SK-N-SH (cell line): ENCODE measurements at regions not wholly inside any gene's neighbourhood (a gene's known extent, or its start where the extent isn't known, plus 50 kb on each side); places are given as distances from the start of the nearest gene placed in this dataset.

Experiments used
- CTCF ChIA-PET: fragments of 300-600, 350-600 bp; formaldehyde crosslinking; extraction: SDS; loops from one replicate; lab custom pipeline; 2021; lab: Yijun Ruan, JAX
- POLR2A ChIA-PET: fragments of 350-600 bp; sonication (Branson Sonifier 250); formaldehyde crosslinking; extraction: SDS; loops from one replicate; lab custom pipeline; 2020; ENCODE audit warnings: antibody characterized with exemption, inconsistent platforms; lab: Yijun Ruan, JAX
- DNase-seq: peaks from one replicate; pipeline ENCODE4 v3.0.0; 2012
- H2AFZ ChIP-seq: fragments of 200-600 bp; sonication (generic); 2 replicates; pipeline ENCODE4 v1.8.1; 2016; ENCODE audit warnings: antibody characterized with exemption, mild to moderate bottlenecking, low read depth
- H3F3A ChIP-seq: fragments of 200-600 bp; sonication (generic); replicated peaks from 2 replicates; pipeline ENCODE3; 2016; ENCODE audit warnings: antibody characterized with exemption, mild to moderate bottlenecking; ENCODE audit not compliant: insufficient read depth
- H3K27ac ChIP-seq, 2 experiments: fragments of 200-500 bp in 1 of 2; fragments of 200-600 bp in 1 of 2; sonication (Bioruptor generic) in 1 of 2; sonication (generic), shearing (Covaris generic) in 1 of 2; 2 replicates each; pipeline versions ENCODE4 v1.5.1 to v1.6.1; 2014 to 2016; ENCODE audit warnings: low read depth in 2 of 2, inconsistent platforms in 1 of 2, low read length in 1 of 2, mild to moderate bottlenecking in 1 of 2, mixed read lengths in 1 of 2
- H3K27me3 ChIP-seq: fragments of 200-600 bp; sonication (generic), shearing (Covaris generic); 2 replicates; pipeline ENCODE4 v1.6.1; 2016; ENCODE audit warnings: mixed run types; ENCODE audit not compliant: insufficient read depth
- H3K36me3 ChIP-seq, 2 experiments: fragments of 200-500 bp in 1 of 2; fragments of 200-600 bp in 1 of 2; sonication (Bioruptor generic) in 1 of 2; sonication (generic) in 1 of 2; replicated peaks in 1 of 2; 2 replicates each; pipeline versions ENCODE3 to v1.5.1; 2014 to 2016; ENCODE audit warnings: low read length in 1 of 2, mild to moderate bottlenecking in 1 of 2; ENCODE audit not compliant: insufficient read depth in 2 of 2, control insufficient read depth in 1 of 2
- H3K4me1 ChIP-seq, 2 experiments: fragments of 200-500 bp in 1 of 2; fragments of 200-600 bp in 1 of 2; sonication (Bioruptor generic) in 1 of 2; sonication (generic), shearing (Covaris generic) in 1 of 2; 2 replicates each; pipeline versions ENCODE4 v1.5.1 to v1.6.1; 2014 to 2016; ENCODE audit warnings: low read depth in 1 of 2, low read length in 1 of 2, mixed run types in 1 of 2; ENCODE audit not compliant: insufficient read depth in 2 of 2, control insufficient read depth in 1 of 2
- H3K4me2 ChIP-seq: fragments of 200-600 bp; sonication (generic), shearing (Covaris generic); 2 replicates; pipeline ENCODE4 v1.6.1; 2017; ENCODE audit warnings: mixed run types
- H3K4me3 ChIP-seq, 2 experiments: fragments of 200-500 bp in 1 of 2; fragments of 200-600 bp in 1 of 2; sonication (Bioruptor generic) in 1 of 2; sonication (generic), shearing (Covaris generic) in 1 of 2; 2 replicates each; pipeline versions ENCODE4 v1.5.1 to v1.8.1; 2014 to 2016; ENCODE audit warnings: low read depth in 2 of 2, inconsistent platforms in 1 of 2, low read length in 1 of 2, mild to moderate bottlenecking in 1 of 2, mixed read lengths in 1 of 2, moderate library complexity in 1 of 2
- H3K79me2 ChIP-seq: fragments of 200-600 bp; sonication (generic); 2 replicates; pipeline ENCODE4 v1.8.1; 2017; ENCODE audit warnings: mild to moderate bottlenecking; ENCODE audit not compliant: insufficient read depth
- H3K9ac ChIP-seq: fragments of 200-600 bp; sonication (generic); 2 replicates; pipeline ENCODE4 v1.6.1; 2017; ENCODE audit warnings: mixed run types
- H3K9me2 ChIP-seq: fragments of 200-600 bp; sonication (generic); 2 replicates; pipeline ENCODE4 v1.6.1; 2017; ENCODE audit warnings: mixed run types
- H3K9me3 ChIP-seq: fragments of 200-600 bp; sonication (generic); 2 replicates; pipeline ENCODE4 v1.6.1; 2017; ENCODE audit warnings: mixed run types, mild to moderate bottlenecking, moderate library complexity
- H4K20me1 ChIP-seq: fragments of 200-600 bp; sonication (generic); 2 replicates; pipeline ENCODE4 v1.6.1; 2017; ENCODE audit warnings: mild to moderate bottlenecking, mixed run types; ENCODE audit not compliant: insufficient read depth
- CHD2 ChIP-seq: fragments of 150-350 bp; IDR thresholded peaks from 2 replicates; pipeline ENCODE4 v1.6.1; 2018; ENCODE audit warnings: low read length; ENCODE audit not compliant: partially characterized antibody
- CTCF ChIP-seq: fragments of 200-600 bp; sonication (generic); IDR thresholded peaks from 2 replicates; pipeline ENCODE4 v1.6.1; 2017; ENCODE audit warnings: antibody characterized with exemption, mild to moderate bottlenecking, moderate library complexity
- EP300 ChIP-seq, 2 experiments: IDR thresholded peaks; 2 replicates each; pipeline versions ENCODE4 v1.4.0 to v1.6.1; 2012; ENCODE audit warnings: borderline replicate concordance in 1 of 2, low read depth in 1 of 2, low read length in 1 of 2
- EZH2phosphoT487 ChIP-seq: fragments of 200-600 bp; sonication (generic); IDR thresholded peaks from 2 replicates; pipeline ENCODE4 v1.6.1; 2017; ENCODE audit warnings: low read depth, mixed run types, mild to moderate bottlenecking, antibody characterized with exemption, moderate library complexity, borderline replicate concordance
- FOXJ3 ChIP-seq: sonication (generic); formaldehyde crosslinking; IDR thresholded peaks from 2 replicates; pipeline ENCODE4 v1.5.1; 2020; ENCODE audit warnings: mild to moderate bottlenecking, missing genetic modification reagents
- FOXM1 ChIP-seq: IDR thresholded peaks from 2 replicates; pipeline ENCODE4 v1.4.0; 2012; ENCODE audit warnings: low read depth, mild to moderate bottlenecking
- GABPA ChIP-seq: IDR thresholded peaks from 2 replicates; pipeline ENCODE4 v1.4.0; 2012; ENCODE audit warnings: low read depth, mild to moderate bottlenecking
- GATA2 ChIP-seq: sonication (generic); formaldehyde crosslinking; IDR thresholded peaks from 2 replicates; pipeline ENCODE4 v1.5.0; 2020; ENCODE audit warnings: mild to moderate bottlenecking, missing genetic modification reagents
- MXI1 ChIP-seq: IDR thresholded peaks from 2 replicates; pipeline ENCODE4 v1.6.1; 2012; ENCODE audit warnings: mild to moderate bottlenecking, low read depth, low read length, improper control_type of control experiment
- NFIC ChIP-seq: IDR thresholded peaks from 2 replicates; pipeline ENCODE4 v1.4.0; 2012; ENCODE audit warnings: borderline replicate concordance
- POLR2AphosphoS5 ChIP-seq: IDR thresholded peaks from 2 replicates; pipeline ENCODE4 v1.6.1; 2012; ENCODE audit warnings: low read depth, low read length
- RAD21 ChIP-seq: IDR thresholded peaks from 2 replicates; pipeline ENCODE4 v1.6.1; 2012; ENCODE audit warnings: mild to moderate bottlenecking, low read length
- RCOR1 ChIP-seq: fragments of 150-350 bp; IDR thresholded peaks from 2 replicates; pipeline ENCODE4 v1.6.1; 2017; ENCODE audit warnings: antibody characterized with exemption, low read length
- REST ChIP-seq: IDR thresholded peaks from 2 replicates; pipeline ENCODE4 v1.6.1; 2012; ENCODE audit warnings: mild to moderate bottlenecking, low read depth, low read length, moderate library complexity
- SIN3A ChIP-seq: IDR thresholded peaks from 2 replicates; pipeline ENCODE4 v1.6.1; 2012; ENCODE audit warnings: low read depth, mild to moderate bottlenecking, low read length, moderate library complexity, borderline replicate concordance
- TCF12 ChIP-seq: IDR thresholded peaks from 2 replicates; pipeline ENCODE4 v1.4.0; 2012
- YY1 ChIP-seq: IDR thresholded peaks from 2 replicates; pipeline ENCODE4 v1.4.0; 2012; ENCODE audit warnings: low read depth, mild to moderate bottlenecking
- WGBS: methylation state at CpG from one replicate; pipeline ENCODE4 v1.1.6; 2017; ENCODE audit warnings: low lambda C conversion rate; 5-methylcytosine and 5-hydroxymethylcytosine counted together
- TF ChIP-seq, protein P1 (sequence below): IDR thresholded peaks from 2 replicates; pipeline ENCODE4; 2012
- TF ChIP-seq, protein P2 (sequence below): fragments of 150-350 bp; IDR thresholded peaks from 2 replicates; pipeline ENCODE4 v1.6.1; 2016; ENCODE audit warnings: mild to moderate bottlenecking, low read depth, low read length

GRCh38 chr4:41822325-41822724 lies 73.8 kb upstream of the PHOX2B start:
- Histone ChIP-seq H3K4me1 (peaks cover 0 to 24% of the 10 kb centered on the region in 2 experiments; a peak in 2 of 4 replicates), H3K9ac (no peak overlapping the region), H3K9me3 (no peaks in the 10 kb centered on the region), H3K9me2 (no peaks in the 10 kb centered on the region), H4K20me1 (no peaks in the 10 kb centered on the region), H3K4me2 (no peak overlapping the region), H2AFZ (no peak overlapping the region), H3K27ac (peak overlapping the region in 1 of 2 experiments; percentile 98; a peak in 2 of 4 replicates), H3K27me3 (no peaks in the 10 kb centered on the region), H3K79me2 (no peaks in the 10 kb centered on the region), H3F3A (no peaks in the 10 kb centered on the region), H3K36me3 (no peaks in the 10 kb centered on the region), H3K4me3 (no peak overlapping the region)
- CTCF ChIA-PET = interaction anchor here (0.6 to 4.9 kb wide), 13 partner anchors 12 to 155 kb away, joined by 3 to 21 read pairs (median 3); partner anchors contain the start of gene PHOX2B
- POLR2A ChIA-PET = interaction anchor here (0.7 to 2.2 kb wide), 12 partner anchors 13 to 566 kb away, joined by 3 to 25 read pairs (median 7); partner anchors contain the start of genes PHOX2B and UCHL1
- peak; percentile 45 for DNase-seq
- TF ChIP-seq RAD21 (peak; percentile 37), SIN3A (no peak), FOXJ3 (CRISPR knock-in tag) (peak; percentile 86; the same call in 1 of the 2 replicates), FOXM1 (no peak), POLR2AphosphoS5 (peak; percentile 45; the same call in 1 of the 2 replicates), YY1 (no peak), RCOR1 (peak; percentile 90), CHD2 (peak; percentile 86), TCF12 (peak; percentile 39; the same call in 1 of the 2 replicates), GATA2 (CRISPR knock-in tag) (peak; percentile 73), EP300 (IDR thresholded peaks at IDR 0.05; ENCODE audit: borderline replicate concordance in 1 of 2, low read depth in 1 of 2, low read length in 1 of 2) (peak in 1 of 2 experiments; percentile 98; a peak in 2 of 4 replicates), EZH2phosphoT487 (no peak), MXI1 (peak; percentile 66), GABPA (no peak)
- TF ChIP-seq, protein P1, sequence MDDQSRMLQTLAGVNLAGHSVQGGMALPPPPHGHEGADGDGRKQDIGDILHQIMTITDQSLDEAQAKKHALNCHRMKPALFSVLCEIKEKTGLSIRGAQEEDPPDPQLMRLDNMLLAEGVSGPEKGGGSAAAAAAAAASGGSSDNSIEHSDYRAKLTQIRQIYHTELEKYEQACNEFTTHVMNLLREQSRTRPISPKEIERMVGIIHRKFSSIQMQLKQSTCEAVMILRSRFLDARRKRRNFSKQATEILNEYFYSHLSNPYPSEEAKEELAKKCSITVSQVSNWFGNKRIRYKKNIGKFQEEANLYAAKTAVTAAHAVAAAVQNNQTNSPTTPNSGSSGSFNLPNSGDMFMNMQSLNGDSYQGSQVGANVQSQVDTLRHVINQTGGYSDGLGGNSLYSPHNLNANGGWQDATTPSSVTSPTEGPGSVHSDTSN = peak; percentile 32; the same call in 1 of the 2 replicates
- TF ChIP-seq, protein P2, sequence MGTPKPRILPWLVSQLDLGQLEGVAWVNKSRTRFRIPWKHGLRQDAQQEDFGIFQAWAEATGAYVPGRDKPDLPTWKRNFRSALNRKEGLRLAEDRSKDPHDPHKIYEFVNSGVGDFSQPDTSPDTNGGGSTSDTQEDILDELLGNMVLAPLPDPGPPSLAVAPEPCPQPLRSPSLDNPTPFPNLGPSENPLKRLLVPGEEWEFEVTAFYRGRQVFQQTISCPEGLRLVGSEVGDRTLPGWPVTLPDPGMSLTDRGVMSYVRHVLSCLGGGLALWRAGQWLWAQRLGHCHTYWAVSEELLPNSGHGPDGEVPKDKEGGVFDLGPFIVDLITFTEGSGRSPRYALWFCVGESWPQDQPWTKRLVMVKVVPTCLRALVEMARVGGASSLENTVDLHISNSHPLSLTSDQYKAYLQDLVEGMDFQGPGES = no peak
- WGBS = 12% methylated on average over 4 of the region's 4 CpGs

GRCh38 chr4:41820473-41820872 lies 71.9 kb upstream of the PHOX2B start:
- no peak overlapping the region for H3K4me2 ChIP-seq
- no peak overlapping the region for H3K4me3 ChIP-seq
- no peaks in the 10 kb centered on the region for H3K36me3 ChIP-seq
- ChIA-PET CTCF (interaction anchor here (1.2 to 4.9 kb wide), 3 partner anchors 14 to 127 kb away, joined by 3 to 21 read pairs (median 5); no protein-coding TSS in a partner anchor), POLR2A (interaction anchor here (1.0 to 1.4 kb wide), 4 partner anchors 15 to 73 kb away, joined by 3 to 7 read pairs (median 5); no protein-coding TSS in a partner anchor)
- no peak for DNase-seq
- H3K9ac ChIP-seq = no peak overlapping the region
- H3K79me2 ChIP-seq = no peaks in the 10 kb centered on the region
- peak overlapping the region in 1 of 2 experiments; percentile 98; a peak in 2 of 4 replicates for H3K27ac ChIP-seq
- H3K9me3 ChIP-seq = no peaks in the 10 kb centered on the region
- no peaks in the 10 kb centered on the region for H3F3A ChIP-seq
- no peaks in the 10 kb centered on the region for H3K27me3 ChIP-seq
- peaks cover 0 to 28% of the 10 kb centered on the region in 2 experiments; a peak in 2 of 4 replicates for H3K4me1 ChIP-seq
- H3K9me2 ChIP-seq = no peaks in the 10 kb centered on the region
- WGBS = 23% methylated on average over 2 of the region's 2 CpGs
- H4K20me1 ChIP-seq = no peaks in the 10 kb centered on the region
- H2AFZ ChIP-seq = no peak overlapping the region
- no peak for TF ChIP-seq NFIC
- no peak for TF ChIP-seq CTCF
- TF ChIP-seq, protein P2 = no peak
- TF ChIP-seq REST = no peak
